Endothelial cell of umbilical vein (primary cell): ENCODE measurements at regions not wholly inside any gene's neighbourhood (a gene's known extent, or its start where the extent isn't known, plus 50 kb on each side); places are given as distances from the start of the nearest gene placed in this dataset.

Experiments used
- BruUV-seq: library from RNA; stranded (reverse); fragments of 400-500 nt; replicated peaks from 2 replicates; lab custom pipeline; 2021; lab: Mats Ljungman, UMichigan
- CTCF ChIA-PET: fragments of 300-600, 350-600 bp; sonication (Branson Sonifier 250); formaldehyde crosslinking; loops from one replicate; lab custom pipeline; 2021; ENCODE audit warnings: antibody characterized with exemption, inconsistent platforms; lab: Charles Lee
- POLR2A ChIA-PET: fragments of 300-600, 350-600 bp; sonication (Branson Sonifier 250); formaldehyde crosslinking; loops from one replicate; lab custom pipeline; 2021; ENCODE audit warnings: antibody characterized with exemption, inconsistent platforms; lab: Charles Lee
- DNase-seq: peaks from one replicate; pipeline ENCODE4 v3.0.0-alpha.2; 2011; ENCODE audit warnings: low read depth, low spot score
- FAIRE-seq: peaks from 2 replicates; lab custom pipeline; 2011; peaks lifted over from hg19 to GRCh38; lab: Jason Lieb, UNC
- H2AFZ ChIP-seq: 2 replicates; pipeline ENCODE4 v1.6.0; 2012; ENCODE audit warnings: low read depth, low read length, control low read depth, inconsistent platforms
- H3K27ac ChIP-seq: 2 replicates; pipeline ENCODE4 v1.5.1; 2011; ENCODE audit warnings: low read depth, mild to moderate bottlenecking, control low read depth, low read length, moderate library complexity; ENCODE audit not compliant: insufficient read depth
- H3K27me3 ChIP-seq, 2 experiments: 2 replicates each; pipeline versions ENCODE4 v1.6.0 to v1.6.1; 2011; ENCODE audit warnings: low read length in 2 of 2, mixed read lengths in 1 of 2; ENCODE audit not compliant: control insufficient read depth in 2 of 2, insufficient read depth in 2 of 2
- H3K36me3 ChIP-seq, 2 experiments: 2 replicates in 1 of 2; 3 replicates in 1 of 2; pipeline ENCODE4 v1.5.1; 2011; ENCODE audit warnings: low read length in 2 of 2, mild to moderate bottlenecking in 1 of 2, moderate library complexity in 1 of 2; ENCODE audit not compliant: control insufficient read depth in 2 of 2, insufficient read depth in 2 of 2; ENCODE audit errors: extremely low read depth in 1 of 2
- H3K4me1 ChIP-seq: 3 replicates; pipeline ENCODE4 v1.5.1; 2011; ENCODE audit warnings: mild to moderate bottlenecking, low read length; ENCODE audit not compliant: control insufficient read depth, insufficient read depth; ENCODE audit errors: extremely low read depth
- H3K4me2 ChIP-seq: 2 replicates; pipeline ENCODE4 v1.6.1; 2011; ENCODE audit warnings: low read length, control low read depth, mixed read lengths; ENCODE audit not compliant: insufficient read depth
- H3K4me3 ChIP-seq, 3 experiments: fragments of 200-600 bp in 1 of 3; sonication (generic), shearing (Covaris generic) in 1 of 3; replicated peaks in 1 of 3; 2 replicates each; pipeline ENCODE4 v1.5.1; 2011 to 2016; ENCODE audit warnings: control low read depth in 3 of 3, low read length in 3 of 3, mild to moderate bottlenecking in 2 of 3, inconsistent platforms in 1 of 3, low read depth in 1 of 3, moderate library complexity in 1 of 3; ENCODE audit not compliant: insufficient read depth in 1 of 3
- H3K79me2 ChIP-seq: 2 replicates; pipeline ENCODE4 v1.6.0; 2012; ENCODE audit warnings: low read length, inconsistent platforms; ENCODE audit not compliant: control insufficient read depth, insufficient read depth
- H3K9ac ChIP-seq: replicated peaks from 2 replicates; pipeline ENCODE3; 2011; ENCODE audit warnings: low read length, control low read depth; ENCODE audit not compliant: insufficient read depth; ENCODE audit errors: extremely low read depth
- H3K9me1 ChIP-seq: replicated peaks from 3 replicates; pipeline ENCODE4 v1.6.0; 2011; ENCODE audit warnings: mild to moderate bottlenecking, low read length; ENCODE audit not compliant: control insufficient read depth, insufficient read depth; ENCODE audit errors: extremely low read depth
- H3K9me3 ChIP-seq: replicated peaks from 2 replicates; pipeline ENCODE4 v1.5.1; 2012; ENCODE audit warnings: low read length, inconsistent platforms; ENCODE audit not compliant: control insufficient read depth, insufficient read depth
- H4K20me1 ChIP-seq: replicated peaks from 2 replicates; pipeline ENCODE3; 2011; ENCODE audit warnings: mild to moderate bottlenecking, low read length; ENCODE audit not compliant: control insufficient read depth, insufficient read depth; ENCODE audit errors: extremely low read depth
- EZH2 ChIP-seq: IDR thresholded peaks from 2 replicates; pipeline ENCODE4 v1.6.1; 2012; ENCODE audit warnings: borderline replicate concordance, low read depth, mild to moderate bottlenecking, moderate library complexity, low read length, inconsistent platforms; ENCODE audit not compliant: severe bottlenecking
- FOS ChIP-seq: IDR thresholded peaks from 2 replicates; pipeline ENCODE4 v1.6.1; 2011; ENCODE audit warnings: mild to moderate bottlenecking, low read length, moderate library complexity, borderline replicate concordance; ENCODE audit not compliant: insufficient read depth
- GATA2 ChIP-seq: IDR thresholded peaks from 2 replicates; pipeline ENCODE4 v1.7.0; 2011; ENCODE audit warnings: low read depth, mild to moderate bottlenecking, moderate library complexity, mixed read lengths, low read length; ENCODE audit not compliant: insufficient read length, insufficient read depth
- JUN ChIP-seq: IDR thresholded peaks from 2 replicates; pipeline ENCODE4 v1.6.1; 2011; ENCODE audit warnings: borderline replicate concordance, low read depth; ENCODE audit not compliant: insufficient read length, insufficient read depth
- MYC ChIP-seq: IDR thresholded peaks from one replicate; pipeline ENCODE4 v1.6.1; 2011; ENCODE audit warnings: mild to moderate bottlenecking, low read depth, low read length
- POLR2A ChIP-seq: IDR thresholded peaks from 2 replicates; pipeline ENCODE4 v1.6.1; 2012; ENCODE audit warnings: low read depth, mild to moderate bottlenecking, control low read depth, low read length
- POLR2AphosphoS5 ChIP-seq: IDR thresholded peaks from 2 replicates; pipeline ENCODE4 v1.6.1; 2012; ENCODE audit warnings: low read depth, mild to moderate bottlenecking, control low read depth, low read length, moderate library complexity; ENCODE audit not compliant: insufficient read depth
- dilution Hi-C: fragments of 300-500 bp; cut with MboI; formaldehyde crosslinking; loops from one replicate; pipeline ENCODE4 v1.15.0; 2019; ENCODE audit warnings: low sequenced_read_pairs; ENCODE audit not compliant: extremely low pct_ligation_motif_present
- intact Hi-C: fragments of 100-400 bp; cut with micrococcal nuclease; formaldehyde crosslinking; loops from one replicate; pipeline ENCODE4 v1.10.0; 2022
- TF ChIP-seq, protein P1 (sequence below), 2 donors: IDR thresholded peaks; 1 replicate in 1 of 2; 2 replicates in 1 of 2; pipeline ENCODE4 v1.5.1; 2011; ENCODE audit warnings: low read length in 2 of 2, mild to moderate bottlenecking in 2 of 2, moderate library complexity in 2 of 2, control low read depth in 1 of 2, inconsistent platforms in 1 of 2, low read depth in 1 of 2; ENCODE audit not compliant: insufficient read depth in 1 of 2; ENCODE audit errors: extremely low read depth in 1 of 2
- TF ChIP-seq, protein P2 (sequence below): IDR thresholded peaks from 2 replicates; pipeline ENCODE4 v1.6.1; 2011; ENCODE audit not compliant: insufficient read depth, insufficient read length

DNA sequence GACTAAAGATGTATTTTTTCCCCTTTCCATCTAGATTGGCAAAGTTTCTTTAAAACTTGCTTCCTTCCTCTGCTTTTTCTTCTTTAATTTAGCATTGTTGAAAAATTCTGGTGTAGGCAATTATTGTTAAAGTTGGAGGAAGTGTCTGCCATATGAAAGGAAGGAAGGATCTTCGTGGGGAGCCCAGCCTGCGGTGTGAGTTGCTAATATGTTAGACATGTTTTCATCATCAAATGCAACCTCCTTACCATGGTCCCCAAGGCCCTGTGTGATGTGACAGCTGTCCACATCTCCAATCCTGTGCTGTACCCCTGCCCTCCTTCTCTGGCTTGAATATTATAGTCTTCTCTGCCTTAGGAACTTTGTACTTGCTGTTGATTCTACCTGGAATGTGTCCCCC, 81.0 kb upstream of the ZBTB18 start:
- no peaks in the 10 kb centered on the region for H3K79me2 ChIP-seq
- peaks cover 0 to 2% of the 10 kb centered on the region in 2 experiments for H3K27me3 ChIP-seq
- H3K4me1 ChIP-seq, result no peaks in the 10 kb centered on the region
- intact Hi-C loops (no loop called here), dilution Hi-C loops (no loop called here)
- POLR2A ChIA-PET, result no interaction called here
- CTCF ChIA-PET, result interaction anchor here (1.4 kb wide), 1 partner anchor 9 kb away, joined by 3 read pairs; no protein-coding TSS in a partner anchor
- BruUV-seq, result no TSS peak
- no peak overlapping the region for H3K4me3 ChIP-seq
- no peak overlapping the region for H3K27ac ChIP-seq
- H4K20me1 ChIP-seq, result no peaks in the 10 kb centered on the region
- no peaks in the 10 kb centered on the region for H3K9me1 ChIP-seq
- H3K9me3 ChIP-seq, result no peaks in the 10 kb centered on the region
- H3K4me2 ChIP-seq, result no peak overlapping the region
- no peaks in the 10 kb centered on the region for H3K36me3 ChIP-seq
- DNase-seq, result peak; percentile 23
- H3K9ac ChIP-seq, result no peak overlapping the region
- TF ChIP-seq POLR2AphosphoS5 (no peak), JUN (no peak), EZH2 (no peak), FOS (no peak), GATA2 (no peak), MYC (no peak), POLR2A (no peak)
- TF ChIP-seq, protein P1, sequence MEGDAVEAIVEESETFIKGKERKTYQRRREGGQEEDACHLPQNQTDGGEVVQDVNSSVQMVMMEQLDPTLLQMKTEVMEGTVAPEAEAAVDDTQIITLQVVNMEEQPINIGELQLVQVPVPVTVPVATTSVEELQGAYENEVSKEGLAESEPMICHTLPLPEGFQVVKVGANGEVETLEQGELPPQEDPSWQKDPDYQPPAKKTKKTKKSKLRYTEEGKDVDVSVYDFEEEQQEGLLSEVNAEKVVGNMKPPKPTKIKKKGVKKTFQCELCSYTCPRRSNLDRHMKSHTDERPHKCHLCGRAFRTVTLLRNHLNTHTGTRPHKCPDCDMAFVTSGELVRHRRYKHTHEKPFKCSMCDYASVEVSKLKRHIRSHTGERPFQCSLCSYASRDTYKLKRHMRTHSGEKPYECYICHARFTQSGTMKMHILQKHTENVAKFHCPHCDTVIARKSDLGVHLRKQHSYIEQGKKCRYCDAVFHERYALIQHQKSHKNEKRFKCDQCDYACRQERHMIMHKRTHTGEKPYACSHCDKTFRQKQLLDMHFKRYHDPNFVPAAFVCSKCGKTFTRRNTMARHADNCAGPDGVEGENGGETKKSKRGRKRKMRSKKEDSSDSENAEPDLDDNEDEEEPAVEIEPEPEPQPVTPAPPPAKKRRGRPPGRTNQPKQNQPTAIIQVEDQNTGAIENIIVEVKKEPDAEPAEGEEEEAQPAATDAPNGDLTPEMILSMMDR (IDR thresholded peaks at IDR 0.05; ENCODE audit: extremely low read depth in 1 of 2, insufficient read depth in 1 of 2, low read depth in 1 of 2, low read length in 2 of 2), result no peak
- TF ChIP-seq, protein P2, sequence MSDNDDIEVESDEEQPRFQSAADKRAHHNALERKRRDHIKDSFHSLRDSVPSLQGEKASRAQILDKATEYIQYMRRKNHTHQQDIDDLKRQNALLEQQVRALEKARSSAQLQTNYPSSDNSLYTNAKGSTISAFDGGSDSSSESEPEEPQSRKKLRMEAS, result no peak
- no peak overlapping the region for H2AFZ ChIP-seq
- peak; percentile 59 for FAIRE-seq
